Right lobe of liver (tissue), 4 donors: ENCODE measurements at regions not wholly inside any gene's neighbourhood (a gene's known extent, or its start where the extent isn't known, plus 50 kb on each side); places are given as distances from the start of the nearest gene placed in this dataset.

ENCODE experiments used
- POLR2A ChIP-seq: fragments of 450-650 bp; IDR thresholded peaks from one replicate; pipeline ENCODE4 v1.6.1; 2017; ENCODE audit warnings: antibody characterized with exemption, mild to moderate bottlenecking
- TF ChIP-seq, protein P1 (sequence below), 4 donors: fragments of 200-600 bp in 3 of 4; fragments of 450-650 bp in 1 of 4; IDR thresholded peaks; one replicate each; pipeline versions ENCODE4 v1.5.1 to v1.8.0; 2016 to 2022; ENCODE audit warnings: antibody characterized with exemption in 4 of 4, mild to moderate bottlenecking in 2 of 4
- donor health status: DM: no; HTN: no; CAD: no.
- donor health status: DM: no; HTN: no; CAD: no.
- donor health status: DM: no; HTN: yes; CAD: no.

DNA sequence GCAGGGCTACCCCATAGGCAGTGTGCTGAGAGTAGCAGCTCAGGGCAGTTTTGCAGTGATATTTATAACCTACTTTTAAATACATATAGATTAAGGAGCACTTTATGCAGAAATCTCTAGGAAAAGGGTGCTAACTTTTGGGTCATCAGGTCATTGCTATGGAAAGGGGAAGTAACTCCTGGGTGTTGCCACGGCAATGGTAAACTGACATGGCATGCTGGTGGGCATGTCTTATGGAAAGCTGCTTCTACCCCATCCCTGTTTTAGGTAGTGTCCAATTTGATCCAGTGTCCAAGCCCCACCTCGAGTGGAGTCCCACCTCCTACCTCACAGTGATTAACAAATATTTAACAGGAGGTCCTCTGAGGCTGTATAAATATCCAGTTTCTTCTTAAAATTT is 56.8 kb upstream of the XPA start:
- TF ChIP-seq, protein P1, sequence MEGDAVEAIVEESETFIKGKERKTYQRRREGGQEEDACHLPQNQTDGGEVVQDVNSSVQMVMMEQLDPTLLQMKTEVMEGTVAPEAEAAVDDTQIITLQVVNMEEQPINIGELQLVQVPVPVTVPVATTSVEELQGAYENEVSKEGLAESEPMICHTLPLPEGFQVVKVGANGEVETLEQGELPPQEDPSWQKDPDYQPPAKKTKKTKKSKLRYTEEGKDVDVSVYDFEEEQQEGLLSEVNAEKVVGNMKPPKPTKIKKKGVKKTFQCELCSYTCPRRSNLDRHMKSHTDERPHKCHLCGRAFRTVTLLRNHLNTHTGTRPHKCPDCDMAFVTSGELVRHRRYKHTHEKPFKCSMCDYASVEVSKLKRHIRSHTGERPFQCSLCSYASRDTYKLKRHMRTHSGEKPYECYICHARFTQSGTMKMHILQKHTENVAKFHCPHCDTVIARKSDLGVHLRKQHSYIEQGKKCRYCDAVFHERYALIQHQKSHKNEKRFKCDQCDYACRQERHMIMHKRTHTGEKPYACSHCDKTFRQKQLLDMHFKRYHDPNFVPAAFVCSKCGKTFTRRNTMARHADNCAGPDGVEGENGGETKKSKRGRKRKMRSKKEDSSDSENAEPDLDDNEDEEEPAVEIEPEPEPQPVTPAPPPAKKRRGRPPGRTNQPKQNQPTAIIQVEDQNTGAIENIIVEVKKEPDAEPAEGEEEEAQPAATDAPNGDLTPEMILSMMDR (IDR thresholded peaks at IDR 0.05): no peak
- TF ChIP-seq POLR2A: no peak
